ENCODE measurements at regions not wholly inside any gene's neighbourhood (a gene's known extent, or its start where the extent isn't known, plus 50 kb on each side); places are given as distances from the start of the nearest gene placed in this dataset.

- no peak for TF ChIP-seq POLR2A (IDR thresholded peaks at IDR 0.05)
- TF ChIP-seq, protein P1, sequence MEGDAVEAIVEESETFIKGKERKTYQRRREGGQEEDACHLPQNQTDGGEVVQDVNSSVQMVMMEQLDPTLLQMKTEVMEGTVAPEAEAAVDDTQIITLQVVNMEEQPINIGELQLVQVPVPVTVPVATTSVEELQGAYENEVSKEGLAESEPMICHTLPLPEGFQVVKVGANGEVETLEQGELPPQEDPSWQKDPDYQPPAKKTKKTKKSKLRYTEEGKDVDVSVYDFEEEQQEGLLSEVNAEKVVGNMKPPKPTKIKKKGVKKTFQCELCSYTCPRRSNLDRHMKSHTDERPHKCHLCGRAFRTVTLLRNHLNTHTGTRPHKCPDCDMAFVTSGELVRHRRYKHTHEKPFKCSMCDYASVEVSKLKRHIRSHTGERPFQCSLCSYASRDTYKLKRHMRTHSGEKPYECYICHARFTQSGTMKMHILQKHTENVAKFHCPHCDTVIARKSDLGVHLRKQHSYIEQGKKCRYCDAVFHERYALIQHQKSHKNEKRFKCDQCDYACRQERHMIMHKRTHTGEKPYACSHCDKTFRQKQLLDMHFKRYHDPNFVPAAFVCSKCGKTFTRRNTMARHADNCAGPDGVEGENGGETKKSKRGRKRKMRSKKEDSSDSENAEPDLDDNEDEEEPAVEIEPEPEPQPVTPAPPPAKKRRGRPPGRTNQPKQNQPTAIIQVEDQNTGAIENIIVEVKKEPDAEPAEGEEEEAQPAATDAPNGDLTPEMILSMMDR (IDR thresholded peaks at IDR 0.05) = no peak
- TF ChIP-seq EP300 (IDR thresholded peaks at IDR 0.05) = no peak
- TF ChIP-seq POLR2AphosphoS5 (IDR thresholded peaks at IDR 0.05) = no peak
Observed at GRCh38 chr4:181051931-181052330, 1191.3 kb upstream of the TENM3 start.
